Lower lobe of right lung (tissue), 2 donors: ENCODE measurements at regions not wholly inside any gene's neighbourhood (a gene's known extent, or its start where the extent isn't known, plus 50 kb on each side); places are given as distances from the start of the nearest gene placed in this dataset.

Experiments
- ATAC-seq, 2 donors: fragments of 200-7000 bp; cut with Tn5 transposase; one replicate each; pipeline ENCODE4 v1.9.1; 2020 to 2022; ENCODE audit warnings: mild to moderate bottlenecking in 2 of 2, moderate library complexity in 2 of 2
- DNase-seq: peaks from one replicate; pipeline ENCODE4 v3.0.0-alpha.2; 2020
- H3K27ac ChIP-seq: fragments of 200-600 bp; one replicate; pipeline ENCODE4 v1.8.0; 2022
- H3K27me3 ChIP-seq: fragments of 200-600 bp; one replicate; pipeline ENCODE4 v1.8.0; 2022; ENCODE audit warnings: low read depth
- H3K36me3 ChIP-seq: fragments of 200-600 bp; one replicate; pipeline ENCODE4 v1.8.0; 2022; ENCODE audit warnings: mild to moderate bottlenecking
- H3K4me1 ChIP-seq: fragments of 200-600 bp; one replicate; pipeline ENCODE4 v1.8.0; 2022
- H3K4me3 ChIP-seq: fragments of 200-600 bp; one replicate; pipeline ENCODE4 v1.8.0; 2022; ENCODE audit warnings: mild to moderate bottlenecking
- H3K9me3 ChIP-seq: fragments of 200-600 bp; one replicate; pipeline ENCODE4 v1.8.0; 2022
- CTCF ChIP-seq: fragments of 200-600 bp; IDR thresholded peaks from one replicate; pipeline ENCODE4 v1.8.0; 2022; ENCODE audit warnings: antibody characterized with exemption, mild to moderate bottlenecking
- intact Hi-C: fragments of 100-400 bp; cut with DNase I; formaldehyde crosslinking; loops from one replicate; pipeline ENCODE4 v1.11.0; 2022
- donor health status: DM: no; HTN: yes; CAD: no; lungs with severe emphysema.

DNA sequence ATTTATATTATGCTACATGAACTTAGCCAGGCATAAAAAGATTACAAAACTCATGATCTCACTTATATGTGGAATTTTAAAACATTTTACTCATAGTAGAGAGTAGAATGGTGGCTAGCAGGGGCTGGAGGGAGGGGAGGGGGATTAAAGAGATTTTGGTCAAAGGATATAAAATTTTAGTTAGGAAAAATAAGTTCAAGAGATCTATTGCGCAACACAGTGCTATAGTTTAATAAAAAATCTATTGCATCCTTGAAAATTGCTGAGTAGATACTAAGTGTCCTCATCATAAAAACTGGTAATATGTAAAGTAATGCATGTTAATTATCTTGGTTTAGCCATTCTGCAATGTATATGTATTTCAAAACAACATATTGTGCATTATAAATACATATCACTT, 635.6 kb upstream of the NEGR1 start:
- no peaks in the 10 kb centered on the region for H3K36me3 ChIP-seq
- no peaks in the 10 kb centered on the region for H3K27me3 ChIP-seq
- intact Hi-C loops, result no loop called here
- ATAC-seq (no peak), DNase-seq (no peak)
- no peak for TF ChIP-seq CTCF
- no peak overlapping the region for H3K4me3 ChIP-seq
- no peaks in the 10 kb centered on the region for H3K9me3 ChIP-seq
- no peak overlapping the region for H3K27ac ChIP-seq
- H3K4me1 ChIP-seq, result no peaks in the 10 kb centered on the region

- no peaks in the 10 kb centered on the region for H3K9me3 ChIP-seq
- no peak for DNase-seq
- no peak overlapping the region for H3K27ac ChIP-seq
- TF ChIP-seq CTCF, result no peak
- no peaks in the 10 kb centered on the region for H3K4me1 ChIP-seq
- ATAC-seq, result no peak
- intact Hi-C loops, result no loop called here
- no peaks in the 10 kb centered on the region for H3K27me3 ChIP-seq
- H3K36me3 ChIP-seq, result no peaks in the 10 kb centered on the region
- H3K4me3 ChIP-seq, result no peak overlapping the region
These were observed 633.2 kb upstream of the NEGR1 start for GRCh38 chr1:72915581-72915980.

- Histone ChIP-seq H3K36me3 (no peaks in the 10 kb centered on the region), H3K9me3 (no peaks in the 10 kb centered on the region), H3K27me3 (no peaks in the 10 kb centered on the region), H3K27ac (no peak overlapping the region), H3K4me3 (no peak overlapping the region), H3K4me1 (no peaks in the 10 kb centered on the region)
- no peak for ATAC-seq
- intact Hi-C loops, result no loop called here
- DNase-seq, result no peak
- TF ChIP-seq CTCF, result no peak
These were observed 629.3 kb upstream of the NEGR1 start for GRCh38 chr1:72911656-72912055.

DNA sequence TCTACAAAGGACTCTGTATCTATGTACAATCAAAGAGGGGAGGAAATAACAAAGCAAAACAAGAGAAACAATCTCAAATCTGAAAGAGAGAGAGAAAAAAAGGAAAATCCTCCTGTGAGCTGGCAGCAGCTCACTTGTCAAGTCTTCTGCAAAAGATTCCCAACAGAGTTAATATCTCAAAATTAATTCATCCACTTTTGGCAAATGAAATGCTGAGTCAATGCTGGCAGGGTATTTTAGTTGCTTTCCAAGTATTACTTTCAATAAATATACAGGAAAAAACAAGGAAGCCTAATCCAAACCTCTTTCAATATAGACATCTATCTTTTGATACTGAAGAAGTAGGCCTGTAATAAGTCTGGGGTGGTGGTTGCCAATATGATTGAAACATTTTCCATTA, 613.9 kb upstream of the NEGR1 start:
- no peaks in the 10 kb centered on the region for H3K9me3 ChIP-seq
- no peaks in the 10 kb centered on the region for H3K4me1 ChIP-seq
- no peak for TF ChIP-seq CTCF
- intact Hi-C loops, result no loop called here
- ATAC-seq, result no peak
- H3K4me3 ChIP-seq, result no peak overlapping the region
- no peak overlapping the region for H3K27ac ChIP-seq
- no peaks in the 10 kb centered on the region for H3K27me3 ChIP-seq
- H3K36me3 ChIP-seq, result no peaks in the 10 kb centered on the region
- DNase-seq, result no peak

- no peaks in the 10 kb centered on the region for H3K4me1 ChIP-seq
- no peaks in the 10 kb centered on the region for H3K36me3 ChIP-seq
- DNase-seq, result no peak
These were observed 610.1 kb upstream of the NEGR1 start for GRCh38 chr1:72892461-72892860.

More at GRCh38 chr1:72892461-72892860, 610.1 kb upstream of the NEGR1 start:
- Histone ChIP-seq H3K9me3 (no peaks in the 10 kb centered on the region), H3K4me3 (no peak overlapping the region), H3K27me3 (no peaks in the 10 kb centered on the region), H3K27ac (no peak overlapping the region)
- no peak for ATAC-seq
- intact Hi-C loops, result no loop called here
- TF ChIP-seq CTCF, result no peak
